Endothelial cell of umbilical vein (primary cell): ENCODE measurements at regions not wholly inside any gene's neighbourhood (a gene's known extent, or its start where the extent isn't known, plus 50 kb on each side); places are given as distances from the start of the nearest gene placed in this dataset.

ENCODE experiments used
- BruUV-seq: library from RNA; stranded (reverse); fragments of 400-500 nt; replicated peaks from 2 replicates; lab custom pipeline; 2021; lab: Mats Ljungman, UMichigan
- CTCF ChIA-PET: fragments of 300-600, 350-600 bp; sonication (Branson Sonifier 250); formaldehyde crosslinking; loops from one replicate; lab custom pipeline; 2021; ENCODE audit warnings: antibody characterized with exemption, inconsistent platforms; lab: Charles Lee
- POLR2A ChIA-PET: fragments of 300-600, 350-600 bp; sonication (Branson Sonifier 250); formaldehyde crosslinking; loops from one replicate; lab custom pipeline; 2021; ENCODE audit warnings: antibody characterized with exemption, inconsistent platforms; lab: Charles Lee
- DNase-seq: peaks from one replicate; pipeline ENCODE4 v3.0.0-alpha.2; 2011; ENCODE audit warnings: low read depth, low spot score
- FAIRE-seq: peaks from 2 replicates; lab custom pipeline; 2011; peaks lifted over from hg19 to GRCh38; lab: Jason Lieb, UNC
- H2AFZ ChIP-seq: 2 replicates; pipeline ENCODE4 v1.6.0; 2012; ENCODE audit warnings: low read depth, low read length, control low read depth, inconsistent platforms
- H3K27ac ChIP-seq: 2 replicates; pipeline ENCODE4 v1.5.1; 2011; ENCODE audit warnings: low read depth, mild to moderate bottlenecking, control low read depth, low read length, moderate library complexity; ENCODE audit not compliant: insufficient read depth
- H3K27me3 ChIP-seq, 2 experiments: 2 replicates each; pipeline versions ENCODE4 v1.6.0 to v1.6.1; 2011; ENCODE audit warnings: low read length in 2 of 2, mixed read lengths in 1 of 2; ENCODE audit not compliant: control insufficient read depth in 2 of 2, insufficient read depth in 2 of 2
- H3K36me3 ChIP-seq, 2 experiments: 2 replicates in 1 of 2; 3 replicates in 1 of 2; pipeline ENCODE4 v1.5.1; 2011; ENCODE audit warnings: low read length in 2 of 2, mild to moderate bottlenecking in 1 of 2, moderate library complexity in 1 of 2; ENCODE audit not compliant: control insufficient read depth in 2 of 2, insufficient read depth in 2 of 2; ENCODE audit errors: extremely low read depth in 1 of 2
- H3K4me1 ChIP-seq: 3 replicates; pipeline ENCODE4 v1.5.1; 2011; ENCODE audit warnings: mild to moderate bottlenecking, low read length; ENCODE audit not compliant: control insufficient read depth, insufficient read depth; ENCODE audit errors: extremely low read depth
- H3K4me2 ChIP-seq: 2 replicates; pipeline ENCODE4 v1.6.1; 2011; ENCODE audit warnings: low read length, control low read depth, mixed read lengths; ENCODE audit not compliant: insufficient read depth
- H3K4me3 ChIP-seq, 3 experiments: fragments of 200-600 bp in 1 of 3; sonication (generic), shearing (Covaris generic) in 1 of 3; replicated peaks in 1 of 3; 2 replicates each; pipeline ENCODE4 v1.5.1; 2011 to 2016; ENCODE audit warnings: control low read depth in 3 of 3, low read length in 3 of 3, mild to moderate bottlenecking in 2 of 3, inconsistent platforms in 1 of 3, low read depth in 1 of 3, moderate library complexity in 1 of 3; ENCODE audit not compliant: insufficient read depth in 1 of 3
- H3K79me2 ChIP-seq: 2 replicates; pipeline ENCODE4 v1.6.0; 2012; ENCODE audit warnings: low read length, inconsistent platforms; ENCODE audit not compliant: control insufficient read depth, insufficient read depth
- H3K9ac ChIP-seq: replicated peaks from 2 replicates; pipeline ENCODE3; 2011; ENCODE audit warnings: low read length, control low read depth; ENCODE audit not compliant: insufficient read depth; ENCODE audit errors: extremely low read depth
- H3K9me1 ChIP-seq: replicated peaks from 3 replicates; pipeline ENCODE4 v1.6.0; 2011; ENCODE audit warnings: mild to moderate bottlenecking, low read length; ENCODE audit not compliant: control insufficient read depth, insufficient read depth; ENCODE audit errors: extremely low read depth
- H3K9me3 ChIP-seq: replicated peaks from 2 replicates; pipeline ENCODE4 v1.5.1; 2012; ENCODE audit warnings: low read length, inconsistent platforms; ENCODE audit not compliant: control insufficient read depth, insufficient read depth
- H4K20me1 ChIP-seq: replicated peaks from 2 replicates; pipeline ENCODE3; 2011; ENCODE audit warnings: mild to moderate bottlenecking, low read length; ENCODE audit not compliant: control insufficient read depth, insufficient read depth; ENCODE audit errors: extremely low read depth
- CTCF ChIP-seq, 2 donors: IDR thresholded peaks; 1 replicate in 1 of 2; 2 replicates in 1 of 2; pipeline ENCODE4 v1.5.1; 2011; ENCODE audit warnings: low read length in 2 of 2, mild to moderate bottlenecking in 2 of 2, moderate library complexity in 2 of 2, control low read depth in 1 of 2, inconsistent platforms in 1 of 2, low read depth in 1 of 2; ENCODE audit not compliant: insufficient read depth in 1 of 2; ENCODE audit errors: extremely low read depth in 1 of 2
- EZH2 ChIP-seq: IDR thresholded peaks from 2 replicates; pipeline ENCODE4 v1.6.1; 2012; ENCODE audit warnings: borderline replicate concordance, low read depth, mild to moderate bottlenecking, moderate library complexity, low read length, inconsistent platforms; ENCODE audit not compliant: severe bottlenecking
- FOS ChIP-seq: IDR thresholded peaks from 2 replicates; pipeline ENCODE4 v1.6.1; 2011; ENCODE audit warnings: mild to moderate bottlenecking, low read length, moderate library complexity, borderline replicate concordance; ENCODE audit not compliant: insufficient read depth
- MAX ChIP-seq: IDR thresholded peaks from 2 replicates; pipeline ENCODE4 v1.6.1; 2011; ENCODE audit not compliant: insufficient read depth, insufficient read length
- dilution Hi-C: fragments of 300-500 bp; cut with MboI; formaldehyde crosslinking; loops from one replicate; pipeline ENCODE4 v1.15.0; 2019; ENCODE audit warnings: low sequenced_read_pairs; ENCODE audit not compliant: extremely low pct_ligation_motif_present
- intact Hi-C: fragments of 100-400 bp; cut with micrococcal nuclease; formaldehyde crosslinking; loops from one replicate; pipeline ENCODE4 v1.10.0; 2022

GRCh38 chr3:41018855-41019254 is 180.4 kb upstream of the CTNNB1 start:
- ChIA-PET POLR2A (no interaction called here), CTCF (no interaction called here)
- no peaks in the 10 kb centered on the region for H3K79me2 ChIP-seq
- H3K9me3 ChIP-seq: no peaks in the 10 kb centered on the region
- H4K20me1 ChIP-seq: no peaks in the 10 kb centered on the region
- no peaks in the 10 kb centered on the region for H3K4me1 ChIP-seq
- H3K36me3 ChIP-seq: no peaks in the 10 kb centered on the region
- H3K4me2 ChIP-seq: no peak overlapping the region
- DNase-seq (no peak), FAIRE-seq (no peak)
- H3K9me1 ChIP-seq: no peaks in the 10 kb centered on the region
- TF ChIP-seq MAX (no peak), EZH2 (no peak), CTCF (IDR thresholded peaks at IDR 0.05; ENCODE audit: extremely low read depth in 1 of 2, insufficient read depth in 1 of 2, low read depth in 1 of 2, low read length in 2 of 2) (no peak), FOS (no peak)
- no peaks in the 10 kb centered on the region for H3K27me3 ChIP-seq
- H2AFZ ChIP-seq: no peak overlapping the region
- H3K9ac ChIP-seq: no peak overlapping the region
- no TSS peak for BruUV-seq
- H3K4me3 ChIP-seq: no peak overlapping the region
- dilution Hi-C loops: no loop called here
- intact Hi-C loops: no loop called here
- no peak overlapping the region for H3K27ac ChIP-seq
